ENCODE measurements at regions not wholly inside any gene's neighbourhood (a gene's known extent, or its start where the extent isn't known, plus 50 kb on each side); places are given as distances from the start of the nearest gene placed in this dataset.

DNA sequence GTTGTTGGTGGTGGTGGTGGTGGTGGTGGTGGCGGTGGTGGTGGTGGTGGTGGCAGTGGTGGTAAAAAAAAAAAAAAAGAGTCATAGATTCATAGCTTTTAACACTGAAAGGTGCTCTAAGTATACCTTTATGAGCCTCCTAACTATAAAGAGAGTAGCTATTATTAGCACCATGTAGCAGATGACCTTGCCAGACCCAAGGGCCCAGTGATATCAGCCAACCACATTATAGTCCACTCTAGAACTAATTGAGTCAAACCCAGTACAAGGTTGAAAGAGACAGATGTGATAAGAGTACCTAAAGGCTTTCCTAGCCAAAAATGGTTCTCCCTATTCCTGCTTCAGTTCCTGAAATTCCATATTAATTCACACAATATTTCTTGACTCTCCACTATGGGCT lies 245.3 kb downstream of the HACE1 start:
- no peak for DNase-seq

DNA sequence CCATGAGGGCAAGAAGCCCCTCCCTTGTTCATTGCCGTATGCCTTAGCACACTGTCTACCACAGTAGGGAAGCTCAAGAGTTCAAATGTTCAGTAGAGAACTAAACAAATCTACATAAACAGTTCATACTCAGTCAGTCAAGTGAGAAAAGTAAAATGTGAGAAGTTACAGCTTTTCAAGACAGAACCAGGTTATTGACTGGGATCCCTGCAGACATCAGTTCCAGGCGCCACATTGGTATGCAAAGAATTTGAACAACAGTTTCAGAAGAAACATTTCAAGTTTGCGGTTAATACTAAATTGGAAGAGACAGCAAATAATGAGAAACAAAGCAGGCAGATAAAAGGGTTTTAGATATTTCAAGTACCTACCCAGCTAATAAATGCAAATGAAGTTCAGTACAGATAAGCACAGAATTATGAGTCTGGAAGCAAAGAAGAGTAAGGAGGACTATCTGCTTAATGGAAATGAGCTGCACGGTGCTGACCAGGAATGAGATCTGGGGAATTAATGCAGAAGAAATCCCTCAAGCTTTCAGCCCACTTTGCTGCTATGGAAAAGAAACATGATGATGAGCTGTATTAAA lies 246.2 kb downstream of the HACE1 start:
- no peak for DNase-seq

DNA sequence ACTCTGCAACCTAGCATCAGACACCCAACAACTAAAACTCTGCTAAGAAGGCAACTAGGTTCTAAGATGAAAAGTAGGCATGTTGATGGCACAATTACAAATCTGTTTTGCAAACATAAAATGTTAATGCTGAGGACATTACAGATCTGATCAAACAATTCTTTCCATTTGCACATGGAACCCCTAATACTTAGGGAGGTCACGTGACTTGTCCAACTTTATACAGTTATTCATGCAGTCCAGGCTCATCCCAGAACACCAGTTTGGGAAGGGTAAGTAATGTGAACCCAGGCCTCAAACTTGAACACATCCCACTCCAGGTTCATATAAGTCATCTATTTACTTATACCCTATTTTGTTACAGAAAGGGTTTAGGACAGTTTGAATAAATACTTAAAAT lies 247.2 kb downstream of the HACE1 start:
- no peak for DNase-seq

DNA sequence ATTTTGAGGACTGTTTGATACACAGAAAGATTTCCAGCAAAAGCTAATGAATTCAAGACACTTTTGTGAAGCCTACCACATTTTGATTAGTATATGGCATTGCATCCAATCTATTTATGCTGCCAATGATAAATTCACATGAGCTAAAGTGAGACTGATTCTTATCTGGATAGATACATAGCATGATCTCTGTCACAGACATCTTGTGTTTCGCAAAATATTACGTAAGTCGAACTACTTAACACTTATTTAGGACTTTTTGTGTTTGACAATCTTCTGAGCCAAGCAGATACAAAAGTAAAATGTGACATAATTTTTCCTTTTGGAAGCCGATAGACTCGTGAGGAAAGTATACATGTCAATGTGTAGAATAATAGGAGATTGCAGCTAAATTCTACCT lies 251.6 kb downstream of the HACE1 start:
- no peak for DNase-seq

DNA sequence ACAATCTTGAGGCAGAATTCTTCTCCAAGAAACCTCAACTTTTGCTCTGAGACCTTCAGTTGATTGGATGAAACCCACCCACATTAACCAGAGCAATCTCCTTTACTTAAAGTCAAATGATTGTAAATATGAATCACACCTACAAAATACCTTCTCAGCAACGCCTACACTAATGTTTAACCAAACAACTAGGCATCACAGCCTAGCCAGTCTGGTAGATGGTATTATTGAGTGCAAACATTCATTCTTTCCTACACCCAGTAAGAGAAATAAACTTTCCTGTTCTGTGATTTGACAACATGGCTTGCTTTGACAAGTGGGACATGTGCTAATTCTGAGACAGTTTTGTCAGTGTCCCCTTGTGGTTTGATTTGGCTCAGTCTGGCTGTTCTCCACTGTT lies 252.2 kb downstream of the HACE1 start:
- DNase-seq, result no peak

DNA sequence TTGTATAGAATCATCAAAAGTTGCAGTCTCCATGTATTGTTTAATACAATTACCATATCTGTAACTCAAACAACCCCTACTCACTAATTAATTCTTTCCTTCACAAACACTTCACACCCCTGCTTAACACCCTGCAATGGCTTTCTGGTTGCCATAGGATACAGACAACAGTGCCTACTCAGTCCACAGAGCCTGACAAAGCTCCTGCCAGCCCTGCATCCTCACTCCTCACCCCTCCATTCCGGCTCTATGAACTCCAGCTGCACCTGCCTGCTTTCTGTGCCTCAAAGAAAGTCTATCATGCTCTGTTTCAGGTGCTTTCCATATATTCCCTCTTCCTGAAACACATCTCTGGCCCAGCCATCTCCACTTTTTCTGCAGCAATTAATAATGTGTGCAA lies 253.4 kb downstream of the HACE1 start:
- DNase-seq, result no peak

DNA sequence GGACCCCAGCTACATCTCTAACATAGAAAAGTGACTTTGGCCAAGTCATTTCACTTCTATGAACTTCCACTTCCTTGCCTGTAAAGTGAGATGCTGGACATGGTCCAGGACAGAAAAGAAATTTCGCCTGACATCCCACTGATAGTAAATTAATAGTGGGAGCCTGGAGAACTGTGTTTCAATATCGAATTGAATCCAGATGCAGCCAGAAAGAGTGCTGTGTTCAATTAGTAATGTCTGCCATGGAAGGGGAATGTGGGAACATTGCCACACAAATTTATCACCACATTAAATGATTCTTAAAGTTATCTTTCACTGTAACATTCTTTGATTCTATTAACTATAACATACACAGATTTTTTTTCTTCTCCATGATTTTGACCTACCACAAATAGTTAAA lies 255.0 kb downstream of the HACE1 start:
- DNase-seq, result no peak

DNA sequence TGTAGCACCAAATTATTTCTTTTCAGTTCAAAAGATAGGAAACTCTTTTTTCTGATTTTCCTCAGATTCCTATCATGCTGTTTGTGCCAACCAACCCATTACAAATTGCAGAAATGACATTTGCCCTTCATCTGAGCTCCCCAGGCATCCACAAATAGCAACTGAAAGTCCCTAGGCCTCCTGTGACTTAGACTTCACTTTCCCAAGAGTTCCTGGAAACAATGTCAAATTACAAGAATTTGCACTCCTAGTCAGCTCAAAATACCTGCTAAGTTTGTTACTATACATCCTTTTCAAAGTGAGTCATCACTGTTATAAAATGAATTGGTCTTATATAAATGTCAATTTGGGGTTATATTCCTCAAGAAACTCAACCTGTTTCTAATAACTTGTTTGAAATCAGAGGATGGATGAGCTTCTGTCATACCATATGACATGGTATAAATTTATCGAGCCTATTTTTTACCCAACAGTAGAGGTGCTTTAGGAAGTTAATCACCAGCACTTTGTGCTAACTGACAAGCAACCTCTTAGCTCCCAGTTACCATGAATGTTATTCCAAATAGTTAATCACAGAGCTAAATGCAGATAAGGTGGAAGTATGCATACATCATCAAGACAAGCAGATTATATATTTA lies 256.5 kb downstream of the HACE1 start:
- no peak for DNase-seq

DNA sequence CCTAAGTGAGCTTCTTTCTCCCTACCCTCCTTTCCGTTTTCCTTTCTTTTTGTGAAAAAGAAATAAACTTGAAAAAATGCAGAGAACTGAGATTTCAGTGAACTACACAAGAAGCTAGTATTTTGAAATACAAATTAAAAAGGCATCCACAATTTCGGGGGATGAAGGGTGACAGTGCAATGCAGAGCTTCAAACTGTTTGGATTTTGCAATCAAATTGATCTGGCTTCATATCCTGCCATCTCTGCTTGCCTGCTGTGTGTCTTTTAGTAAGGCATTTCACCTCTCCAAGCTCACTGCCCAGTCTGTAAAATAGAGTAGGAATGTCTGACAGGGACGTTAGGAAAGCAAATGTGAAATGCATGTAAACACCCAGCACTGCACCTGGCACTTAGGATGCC lies 258.0 kb downstream of the HACE1 start:
- DNase-seq, result no peak

DNA sequence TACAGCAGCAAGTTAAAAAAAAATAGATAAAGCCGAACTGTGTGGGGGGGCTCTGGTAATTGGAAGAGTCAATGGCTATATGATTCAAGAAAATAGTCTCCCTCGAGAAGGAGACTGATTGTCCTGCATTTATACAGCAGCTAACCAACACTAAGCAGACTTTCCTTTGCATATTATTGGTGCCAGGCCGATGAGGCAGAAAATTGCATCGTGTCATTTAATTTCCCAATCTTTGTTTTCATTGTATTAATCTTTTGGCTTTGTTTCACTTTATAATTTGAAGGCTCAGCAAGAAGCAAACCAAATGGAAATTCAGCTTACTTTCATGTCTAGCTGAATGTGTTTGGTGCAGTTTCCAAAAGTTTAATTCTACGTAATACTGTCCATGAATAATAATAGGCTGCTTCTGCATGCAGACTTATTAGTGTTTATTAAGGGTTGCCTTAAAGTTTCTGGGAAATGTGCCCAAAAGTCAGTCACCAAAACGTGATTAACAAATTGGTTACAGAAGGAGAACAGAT lies 258.5 kb downstream of the HACE1 start:
- DNase-seq, result no peak

DNA sequence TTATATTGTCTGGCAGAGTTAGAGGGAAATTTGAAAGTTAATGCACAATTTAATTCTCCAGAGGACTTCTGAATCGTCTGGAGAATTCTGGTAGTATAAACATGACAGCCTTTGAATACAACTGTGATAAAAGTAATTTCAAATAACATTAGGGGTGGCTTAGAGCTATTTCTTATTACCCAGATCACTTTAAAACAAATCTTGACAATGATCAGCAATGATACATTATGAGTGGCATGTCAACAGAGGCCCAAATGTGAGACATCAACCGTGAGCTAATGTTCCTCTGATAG lies 259.1 kb downstream of the HACE1 start:
- DNase-seq, result no peak

DNA sequence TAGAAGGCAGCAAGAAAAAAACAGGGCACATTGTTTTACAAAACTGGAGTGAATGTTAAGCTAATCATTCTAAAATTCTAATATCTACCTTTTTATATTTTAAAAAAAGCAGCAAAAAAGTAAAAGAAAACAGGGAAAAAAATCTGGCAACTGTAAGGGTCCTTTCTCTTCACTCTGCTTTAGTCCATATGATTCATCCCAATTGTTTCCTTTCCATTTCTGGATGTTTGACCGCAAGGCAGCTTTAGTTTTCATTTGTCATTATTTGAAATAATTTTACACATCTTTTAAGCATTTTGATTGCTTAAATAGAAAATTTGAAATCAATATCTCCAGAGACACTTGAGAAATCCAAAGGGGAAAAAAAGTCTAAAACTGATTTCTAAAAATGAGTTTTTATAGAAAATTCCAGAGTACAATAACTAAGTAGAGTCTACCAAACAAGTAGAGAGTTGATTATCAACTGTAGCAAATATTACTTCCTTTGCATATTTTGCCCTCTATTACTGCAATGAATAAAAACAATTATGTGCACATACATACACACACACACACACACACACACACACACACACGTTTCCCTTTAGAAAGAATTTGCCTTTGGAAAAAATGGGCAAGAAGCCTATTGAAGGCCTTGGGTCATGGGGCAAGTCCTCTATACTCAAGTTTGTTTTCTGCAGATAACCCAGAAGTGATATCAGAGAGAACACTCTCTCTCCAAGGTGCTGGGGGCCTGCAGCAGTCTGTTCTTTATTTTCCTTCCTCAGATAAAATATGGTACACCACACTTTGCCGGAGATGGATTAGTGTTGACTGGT lies 259.7 kb downstream of the HACE1 start:
- DNase-seq, result no peak

DNA sequence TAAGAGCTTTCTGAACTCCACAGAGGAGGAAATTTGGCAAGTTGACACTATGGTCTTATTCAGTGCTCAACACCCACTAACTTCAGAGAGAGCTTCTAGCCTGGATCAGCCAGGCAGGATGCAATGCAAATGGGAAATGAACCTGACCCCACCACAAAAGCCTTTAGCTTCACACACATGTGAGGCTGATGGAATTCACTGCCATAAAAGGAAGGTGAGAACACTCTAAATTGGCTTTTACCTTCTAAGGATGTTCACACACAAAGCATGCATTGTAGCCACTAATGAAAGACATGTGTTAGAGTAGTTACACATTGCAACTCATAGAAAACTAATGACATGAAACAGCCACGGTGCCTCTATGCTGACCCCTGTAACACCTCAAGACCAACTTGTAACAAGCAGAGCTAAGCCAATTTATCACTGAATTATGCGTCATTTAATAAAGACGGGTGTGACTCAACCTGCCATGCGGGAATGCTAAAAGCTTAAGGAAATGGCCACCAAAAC lies 262.1 kb downstream of the HACE1 start:
- no peak for DNase-seq

DNA sequence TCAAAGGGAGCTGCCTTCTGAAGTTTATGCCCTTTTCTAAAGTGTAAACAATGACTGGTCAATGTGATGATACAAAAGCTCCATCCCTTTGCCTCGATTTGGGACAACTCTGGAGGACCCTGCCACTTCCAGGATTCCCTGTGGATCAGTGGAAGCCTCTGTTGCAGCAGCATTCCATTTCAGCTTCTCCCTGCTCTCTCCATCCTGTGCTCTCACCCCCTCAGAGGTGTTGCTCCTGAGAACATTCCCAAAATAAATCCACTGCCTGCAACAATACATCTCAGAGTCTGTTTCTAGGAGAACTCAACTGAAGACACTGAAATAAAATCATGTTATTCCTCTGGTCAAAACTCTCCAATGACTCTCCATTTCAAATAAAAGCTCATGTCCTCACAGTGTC lies 263.6 kb downstream of the HACE1 start:
- DNase-seq, result no peak

DNA sequence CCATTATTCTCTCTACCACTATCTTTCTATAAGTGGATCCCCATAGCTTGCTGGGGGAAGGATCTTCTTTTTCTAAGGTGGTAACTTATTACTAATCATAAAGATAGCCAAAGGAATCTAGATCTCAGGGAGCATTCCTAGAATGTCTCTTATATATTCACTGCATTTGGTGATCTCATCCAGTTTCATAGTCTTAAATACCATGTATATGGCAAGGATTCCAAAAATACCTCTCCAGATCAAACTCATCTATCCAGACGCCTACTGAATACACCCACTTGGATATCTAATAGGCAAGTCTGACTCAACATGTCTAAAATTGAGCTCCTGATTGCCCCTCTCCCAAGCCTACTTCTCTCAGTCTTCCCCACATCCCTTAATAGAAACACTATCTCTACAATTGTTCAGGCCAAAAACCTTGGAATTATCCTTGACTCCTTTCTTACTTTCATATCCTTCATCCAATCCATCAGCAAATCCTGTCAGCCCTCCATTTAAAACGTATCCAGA lies 264.4 kb downstream of the HACE1 start:
- DNase-seq, result no peak

DNA sequence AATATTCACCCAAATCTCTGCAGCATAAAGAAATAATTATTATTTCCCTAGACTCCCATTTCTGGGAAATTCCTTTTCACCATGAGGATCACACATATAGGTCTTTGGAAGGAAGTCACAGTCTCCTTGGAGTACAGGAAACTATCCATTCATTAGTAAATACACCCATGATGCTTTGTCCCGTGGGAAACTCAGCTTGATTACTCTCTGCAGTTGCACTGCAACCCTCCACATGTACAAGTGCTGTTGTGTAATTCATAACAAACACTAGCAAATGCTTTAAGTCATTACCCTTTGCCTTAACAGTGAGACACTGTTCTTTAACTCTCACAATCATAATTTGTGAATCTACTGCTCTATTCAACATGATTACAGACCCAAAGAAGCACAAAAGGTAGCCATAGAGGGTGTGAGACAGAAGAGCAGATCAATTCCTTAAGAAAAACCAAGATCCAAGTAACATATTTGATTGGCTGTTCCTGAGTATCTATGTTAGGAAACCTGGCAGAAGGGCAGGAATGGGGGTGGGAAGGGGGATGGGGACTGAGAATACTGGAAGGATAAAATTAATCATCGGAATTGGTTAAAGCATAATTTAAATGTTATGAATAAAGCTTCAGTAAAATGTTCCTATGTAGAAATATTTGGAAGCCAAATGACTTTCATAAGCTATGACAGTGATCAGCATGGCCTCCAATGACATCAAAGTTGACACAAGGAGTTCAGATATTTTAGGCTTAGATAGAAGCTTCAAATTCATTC lies 268.0 kb downstream of the HACE1 start:
- no peak for DNase-seq

DNA sequence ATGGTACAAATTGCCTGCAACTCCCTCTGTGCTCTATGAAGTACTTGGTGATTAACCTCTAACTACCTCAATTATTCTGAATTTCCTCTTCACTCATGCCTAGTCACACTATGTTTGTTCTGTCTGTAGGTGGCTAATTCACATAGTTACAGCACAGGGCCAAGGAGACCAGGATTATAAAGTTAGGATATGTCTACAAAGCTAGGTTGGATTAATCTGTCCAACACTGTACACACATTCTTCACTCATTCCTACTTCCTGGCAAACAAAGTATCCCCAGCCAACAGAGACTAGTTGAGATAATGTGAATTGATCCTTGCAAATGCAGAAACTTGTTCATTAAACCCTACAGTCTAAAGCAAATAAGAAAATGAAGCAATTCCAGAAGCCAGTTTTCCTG lies 269.8 kb downstream of the HACE1 start:
- no peak for DNase-seq

DNA sequence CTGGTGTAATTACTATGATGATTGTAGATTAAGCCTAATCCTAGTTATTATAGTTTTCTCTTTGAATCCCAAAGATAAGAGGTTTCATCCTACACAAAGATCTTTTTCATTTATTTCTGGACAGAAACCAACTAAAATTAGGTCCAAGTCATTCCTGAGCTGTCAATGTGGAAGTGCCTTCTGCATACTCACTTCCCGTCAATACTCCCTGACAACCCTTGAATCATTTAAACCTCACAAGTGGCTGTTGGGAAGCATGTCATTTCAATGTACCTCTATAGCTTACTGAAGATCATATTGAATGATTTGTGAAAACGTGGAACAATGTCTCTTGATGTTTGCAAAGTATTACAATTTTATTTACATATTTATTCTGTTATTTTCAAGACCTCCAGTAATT lies 274.1 kb downstream of the HACE1 start:
- DNase-seq, result no peak

DNA sequence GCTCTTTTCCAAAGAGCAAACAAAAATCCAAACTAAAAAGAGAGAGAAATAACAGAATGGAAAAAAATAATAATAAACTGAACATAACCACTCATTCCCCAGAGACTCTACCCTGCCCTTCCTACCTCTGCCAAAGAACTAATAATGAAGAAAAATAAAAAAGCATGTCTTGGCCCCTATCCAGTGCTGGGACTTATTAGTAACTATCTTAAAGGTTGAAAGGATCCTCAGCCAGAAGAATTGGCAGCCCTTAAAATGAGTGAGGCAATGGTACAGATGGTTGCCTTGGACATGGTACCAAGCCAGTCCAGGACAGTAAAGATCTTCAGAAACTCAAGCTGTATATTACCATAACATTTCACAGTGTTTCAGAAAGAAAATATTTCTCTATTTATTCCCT lies 279.3 kb downstream of the HACE1 start:
- no peak for DNase-seq

DNA sequence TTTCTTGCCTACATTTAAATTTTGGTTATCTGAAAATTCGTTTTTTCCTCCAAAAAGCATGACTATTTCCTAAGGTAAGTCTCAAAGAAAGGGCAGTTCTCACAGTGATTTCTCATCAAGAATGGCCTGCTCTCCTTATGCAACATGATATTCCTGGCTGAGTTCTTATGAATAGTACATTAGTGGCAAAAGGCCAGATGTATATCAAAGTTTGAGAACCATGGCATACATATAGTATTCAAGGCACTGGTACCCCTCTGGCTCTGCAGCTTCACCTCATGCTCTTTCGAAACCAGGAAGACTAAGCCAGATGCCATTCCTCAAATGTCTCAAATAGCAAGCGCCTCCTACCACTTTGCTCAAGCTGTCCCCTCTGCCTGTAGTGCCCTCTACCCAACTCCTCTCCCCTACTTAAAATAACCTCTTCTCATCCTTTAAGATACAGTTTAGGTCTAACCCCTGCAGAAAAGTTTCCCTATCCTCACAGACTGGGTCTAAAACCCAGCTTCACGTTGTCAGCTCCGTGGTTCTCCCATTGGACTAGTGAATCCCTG lies 280.3 kb downstream of the HACE1 start:
- DNase-seq, result no peak

DNA sequence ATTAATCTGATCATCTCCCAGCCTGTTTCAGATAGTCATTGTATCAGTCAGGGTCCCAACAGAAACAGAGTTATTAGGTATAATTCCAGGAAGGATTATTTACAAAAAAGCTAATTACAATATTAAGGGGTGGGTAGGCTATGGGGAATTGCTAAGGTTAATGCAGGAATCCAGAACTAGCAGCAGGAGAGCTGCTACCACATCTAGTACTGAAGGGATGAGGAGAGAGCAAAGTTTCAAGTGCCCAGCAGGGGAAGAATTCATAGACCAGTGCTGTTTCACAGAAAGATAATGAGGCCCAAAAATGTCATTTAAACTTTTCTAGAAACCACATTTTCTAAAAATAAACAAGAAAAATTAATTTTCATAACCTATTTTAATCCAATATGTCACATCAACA lies 284.2 kb downstream of the HACE1 start:
- DNase-seq, result no peak

DNA sequence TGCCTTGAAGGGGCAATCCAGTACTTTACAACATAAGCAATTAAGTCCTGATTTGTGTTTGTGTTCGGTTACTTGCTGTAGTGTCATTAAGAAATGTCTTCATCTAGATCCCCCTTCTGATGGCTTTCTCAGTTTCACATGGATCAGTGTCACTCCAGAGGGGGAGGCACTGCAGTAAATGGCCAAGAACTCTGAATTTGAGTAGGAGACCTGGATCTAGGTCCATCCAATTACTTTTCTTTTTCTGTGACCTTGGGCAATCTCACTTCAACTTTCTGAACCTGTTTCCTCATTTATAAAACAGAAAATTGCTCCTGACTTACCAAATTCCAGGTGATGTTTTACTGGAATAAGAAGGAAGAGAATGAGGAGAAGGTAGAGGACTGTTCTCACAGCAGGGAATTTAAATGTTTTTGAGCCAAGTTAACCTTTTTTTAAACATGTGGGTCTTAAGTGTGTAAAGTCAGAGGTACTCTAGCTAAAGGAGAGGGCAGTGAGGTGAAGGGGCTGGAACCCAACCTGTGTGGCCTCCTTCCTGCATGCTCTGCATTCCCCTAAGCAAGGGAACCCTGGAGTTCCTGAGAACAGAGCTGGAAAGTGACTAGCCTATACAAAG lies 285.5 kb downstream of the HACE1 start:
- DNase-seq, result no peak

DNA sequence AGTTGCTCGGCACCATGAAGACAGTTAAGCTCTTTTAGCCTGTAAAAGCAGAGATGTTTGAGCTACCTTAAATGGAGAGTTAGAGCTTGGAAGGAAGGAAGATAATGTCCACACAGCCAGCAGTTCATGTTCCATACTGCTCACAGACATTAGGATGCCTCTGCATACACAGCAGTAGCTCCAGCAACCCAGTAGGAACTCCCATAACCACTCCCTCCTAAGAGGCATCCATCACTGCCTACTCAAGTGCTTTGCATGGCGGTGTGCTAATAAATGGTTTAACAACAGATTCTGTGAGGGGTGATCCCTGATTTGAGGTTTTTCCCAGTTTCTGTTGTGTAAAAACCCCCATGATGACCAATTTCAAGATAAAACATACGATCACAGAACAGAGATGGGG lies 286.4 kb downstream of the HACE1 start:
- DNase-seq, result no peak

Data from NCI-H2171 (cell line).